HG02759 (cell line): ENCODE measurements at regions not wholly inside any gene's neighbourhood (a gene's known extent, or its start where the extent isn't known, plus 50 kb on each side); places are given as distances from the start of the nearest gene placed in this dataset.
"Not testable (repeated sequence)": the region's sequence is repeated elsewhere in the genome, so short reads cannot be mapped to it uniquely, and the experiment has no call there.

Experiments
- ATAC-seq: cut with Tn5 transposase; IDR thresholded peaks from one replicate; pipeline ENCODE4 v1.9.1; 2021; ENCODE audit warnings: mild to moderate bottlenecking, moderate library complexity; ENCODE audit not compliant: unreplicated experiment

GRCh38 chr6:73984571-73985210 is 288.7 kb downstream of the CD109 start:
- no peak for ATAC-seq

- ATAC-seq = no peak
These were observed 287.4 kb downstream of the CD109 start for GRCh38 chr6:73983367-73983766.

GRCh38 chr6:73980096-73980495 is 284.1 kb downstream of the CD109 start:
- ATAC-seq = no peak

- ATAC-seq = no peak
These were observed 282.3 kb downstream of the CD109 start for GRCh38 chr6:73978330-73978729.

- ATAC-seq = not testable (repeated sequence)
These were observed 276.5 kb downstream of the CD109 start for GRCh38 chr6:73972518-73972917.

GRCh38 chr6:73969971-73970970 is 274.3 kb downstream of the CD109 start:
- ATAC-seq = no peak

- no peak for ATAC-seq
These were observed 272.3 kb downstream of the CD109 start for GRCh38 chr6:73968221-73968757.

- ATAC-seq = no peak
These were observed 269.6 kb downstream of the CD109 start for GRCh38 chr6:73965539-73966029.

- ATAC-seq = no peak
These were observed 268.3 kb downstream of the CD109 start for GRCh38 chr6:73964241-73964854.

GRCh38 chr6:73962884-73963283 is 266.9 kb downstream of the CD109 start:
- no peak for ATAC-seq

GRCh38 chr6:73956305-73956704 is 260.3 kb downstream of the CD109 start:
- ATAC-seq = no peak

GRCh38 chr6:73955800-73956199 is 259.8 kb downstream of the CD109 start:
- no peak for ATAC-seq

GRCh38 chr6:73954881-73955280 is 258.9 kb downstream of the CD109 start:
- ATAC-seq = no peak

GRCh38 chr6:73951183-73951582 is 255.2 kb downstream of the CD109 start:
- no peak for ATAC-seq

GRCh38 chr6:73943930-73944652 is 248.1 kb downstream of the CD109 start:
- no peak for ATAC-seq

- no peak for ATAC-seq
These were observed 247.4 kb downstream of the CD109 start for GRCh38 chr6:73943411-73943810.

GRCh38 chr6:73942592-73943186 is 246.7 kb downstream of the CD109 start:
- ATAC-seq = no peak

GRCh38 chr6:73941892-73942291 is 245.9 kb downstream of the CD109 start:
- no peak for ATAC-seq

GRCh38 chr6:73937805-73938204 is 241.8 kb downstream of the CD109 start:
- no peak for ATAC-seq

GRCh38 chr6:73932866-73933265 is 236.9 kb downstream of the CD109 start:
- no peak for ATAC-seq
